ENCODE measurements at regions not wholly inside any gene's neighbourhood (a gene's known extent, or its start where the extent isn't known, plus 50 kb on each side); places are given as distances from the start of the nearest gene placed in this dataset.

DNA sequence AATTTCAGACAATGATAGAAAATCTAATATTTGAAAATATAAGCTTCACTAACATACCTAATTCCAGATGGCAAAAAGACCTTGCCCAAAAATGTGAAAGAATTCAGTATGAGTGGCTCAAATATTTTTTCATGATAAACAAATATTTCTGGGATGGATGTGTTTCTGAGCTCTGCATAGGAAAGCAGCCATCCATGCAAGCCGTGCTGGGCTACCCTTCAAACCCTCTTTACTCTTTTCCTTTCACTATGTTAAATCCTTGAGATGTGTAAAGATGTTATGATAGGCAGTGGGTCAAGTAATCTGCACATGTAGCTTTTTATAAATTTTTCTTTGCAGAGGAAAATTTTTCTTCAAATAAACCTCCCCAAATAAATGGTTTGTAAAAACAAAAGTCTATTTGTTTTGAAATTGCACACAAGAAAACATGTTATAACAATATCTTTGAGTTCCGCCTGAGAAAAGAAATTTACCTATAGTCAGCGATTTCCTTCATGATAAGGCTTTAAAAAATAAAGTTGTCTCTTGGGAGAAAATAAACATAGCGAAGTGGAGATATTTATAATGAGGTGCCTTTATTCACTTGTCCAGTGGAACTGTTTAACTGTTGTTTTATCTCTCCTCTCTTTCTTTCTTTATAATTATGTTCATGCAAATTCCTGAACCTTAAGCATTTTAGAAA is 154.3 kb upstream of the PITX1 start:
- H3K9me3 ChIP-seq (ENCODE audit: insufficient read depth, low read length): no peaks in the 10 kb centered on the region
- H3K79me2 ChIP-seq (ENCODE audit: low read length): no peaks in the 10 kb centered on the region
- TF ChIP-seq EZH2phosphoT487 (IDR thresholded peaks at IDR 0.05; ENCODE audit: low read depth): no peak
- TF ChIP-seq, protein P1, sequence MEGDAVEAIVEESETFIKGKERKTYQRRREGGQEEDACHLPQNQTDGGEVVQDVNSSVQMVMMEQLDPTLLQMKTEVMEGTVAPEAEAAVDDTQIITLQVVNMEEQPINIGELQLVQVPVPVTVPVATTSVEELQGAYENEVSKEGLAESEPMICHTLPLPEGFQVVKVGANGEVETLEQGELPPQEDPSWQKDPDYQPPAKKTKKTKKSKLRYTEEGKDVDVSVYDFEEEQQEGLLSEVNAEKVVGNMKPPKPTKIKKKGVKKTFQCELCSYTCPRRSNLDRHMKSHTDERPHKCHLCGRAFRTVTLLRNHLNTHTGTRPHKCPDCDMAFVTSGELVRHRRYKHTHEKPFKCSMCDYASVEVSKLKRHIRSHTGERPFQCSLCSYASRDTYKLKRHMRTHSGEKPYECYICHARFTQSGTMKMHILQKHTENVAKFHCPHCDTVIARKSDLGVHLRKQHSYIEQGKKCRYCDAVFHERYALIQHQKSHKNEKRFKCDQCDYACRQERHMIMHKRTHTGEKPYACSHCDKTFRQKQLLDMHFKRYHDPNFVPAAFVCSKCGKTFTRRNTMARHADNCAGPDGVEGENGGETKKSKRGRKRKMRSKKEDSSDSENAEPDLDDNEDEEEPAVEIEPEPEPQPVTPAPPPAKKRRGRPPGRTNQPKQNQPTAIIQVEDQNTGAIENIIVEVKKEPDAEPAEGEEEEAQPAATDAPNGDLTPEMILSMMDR (IDR thresholded peaks at IDR 0.05; ENCODE audit: low read depth, low read length): no peak
- H2AFZ ChIP-seq (ENCODE audit: low read depth, low read length): no peak overlapping the region
- H4K20me1 ChIP-seq (ENCODE audit: insufficient read depth, low read length): no peaks in the 10 kb centered on the region
- H3K27ac ChIP-seq (ENCODE audit: low read length): no peak overlapping the region
- H3K4me2 ChIP-seq (ENCODE audit: low read length): no peak overlapping the region
- H3K4me1 ChIP-seq (ENCODE audit: low read length): no peaks in the 10 kb centered on the region
- H3K9ac ChIP-seq (ENCODE audit: low read length): no peak overlapping the region
- no peaks in the 10 kb centered on the region for H3K36me3 ChIP-seq (replicated peaks; ENCODE audit: low read depth, low read length)
- no peak overlapping the region for H3K4me3 ChIP-seq (ENCODE audit: low read length)
- 0 out of 2 replicates have a peak, but pooled peaks cover 2% of the 10 kb centered on the region for H3K27me3 ChIP-seq (ENCODE audit: low read depth, low read length)

DNA sequence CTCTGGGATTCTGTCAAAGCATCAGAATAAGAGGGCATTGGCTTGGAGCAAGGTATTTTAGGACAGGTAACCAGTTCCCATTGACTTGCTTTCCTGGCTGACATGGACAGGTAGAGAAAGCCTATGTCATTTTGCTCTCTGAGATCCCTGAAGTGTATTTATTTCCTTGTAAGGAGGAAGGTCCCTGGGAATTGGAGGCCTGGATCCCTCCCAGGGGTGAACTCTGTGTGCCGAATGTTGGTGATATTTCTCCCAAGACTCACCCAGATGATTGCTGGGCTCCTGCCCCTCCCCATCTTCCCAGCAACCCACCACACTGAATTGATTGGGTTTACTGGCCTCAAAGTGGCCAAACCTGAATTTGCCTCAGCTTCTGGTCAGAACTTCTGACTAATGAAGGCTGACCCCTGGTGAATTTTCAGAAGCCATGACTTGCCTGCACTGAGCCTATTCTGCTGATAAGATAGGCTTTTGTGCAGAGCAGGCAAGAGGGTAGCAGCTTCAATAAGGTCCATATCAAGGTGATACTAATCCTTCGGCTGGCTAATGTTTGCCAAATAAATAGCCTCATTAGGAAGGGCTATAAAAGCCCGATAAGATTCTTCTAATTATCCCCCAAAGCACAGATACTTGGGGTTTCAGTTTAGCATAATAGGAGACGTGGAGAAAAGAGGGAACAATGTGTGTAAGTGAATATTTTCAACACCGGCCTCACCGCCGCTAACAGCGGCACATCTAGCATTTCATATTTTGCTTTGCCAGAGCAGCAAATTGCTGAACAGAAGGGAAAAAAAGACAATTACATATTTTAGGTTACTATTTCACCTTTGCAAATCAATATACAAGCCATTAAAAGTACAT is 152.9 kb upstream of the PITX1 start:
- Histone ChIP-seq H3K4me1 (ENCODE audit: low read length) (no peaks in the 10 kb centered on the region), H4K20me1 (ENCODE audit: insufficient read depth, low read length) (no peaks in the 10 kb centered on the region), H3K4me3 (ENCODE audit: low read length) (no peak overlapping the region), H3K4me2 (ENCODE audit: low read length) (no peak overlapping the region), H3K27ac (ENCODE audit: low read length) (no peak overlapping the region), H3K9me3 (ENCODE audit: insufficient read depth, low read length) (no peaks in the 10 kb centered on the region), H3K36me3 (replicated peaks; ENCODE audit: low read depth, low read length) (no peaks in the 10 kb centered on the region), H3K79me2 (ENCODE audit: low read length) (no peaks in the 10 kb centered on the region), H2AFZ (ENCODE audit: low read depth, low read length) (no peak overlapping the region), H3K27me3 (ENCODE audit: low read depth, low read length) (no peaks in the 10 kb centered on the region), H3K9ac (ENCODE audit: low read length) (no peak overlapping the region)
- no peak for TF ChIP-seq EZH2phosphoT487 (IDR thresholded peaks at IDR 0.05; ENCODE audit: low read depth)
- TF ChIP-seq, protein P1 (IDR thresholded peaks at IDR 0.05; ENCODE audit: low read depth, low read length): no peak

DNA sequence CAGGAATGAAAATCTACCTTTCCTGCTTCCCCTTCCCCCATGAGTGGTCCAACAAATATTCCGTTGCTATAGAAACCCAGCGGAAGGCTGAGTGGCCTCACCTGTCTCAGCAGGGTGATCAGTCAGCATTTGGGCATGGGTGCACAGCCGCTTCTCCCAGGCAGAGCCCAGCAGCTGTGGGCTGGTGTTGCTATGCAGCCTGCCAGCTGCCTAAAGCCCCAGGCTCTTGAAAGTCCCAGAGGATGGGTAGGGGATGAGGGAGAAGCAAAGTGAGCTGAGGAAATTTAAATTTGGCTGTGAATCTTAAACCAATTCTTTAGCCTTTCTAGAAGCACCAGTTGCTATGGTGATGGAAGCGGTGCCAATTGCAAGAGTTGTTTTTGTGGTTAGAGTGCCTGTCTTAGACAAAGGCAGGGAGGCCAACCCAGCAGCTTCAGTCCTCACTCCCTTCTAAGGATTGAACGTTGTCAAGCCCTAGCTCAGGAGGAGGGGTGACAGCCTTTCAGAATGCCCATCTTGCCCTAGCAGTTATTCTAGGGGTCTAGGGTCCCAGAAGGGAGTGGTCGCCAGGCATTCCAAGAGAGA is 151.5 kb upstream of the PITX1 start:
- Histone ChIP-seq H3K27ac (ENCODE audit: low read length) (no peak overlapping the region), H3K4me3 (ENCODE audit: low read length) (no peak overlapping the region), H3K36me3 (replicated peaks; ENCODE audit: low read depth, low read length) (no peaks in the 10 kb centered on the region), H3K27me3 (ENCODE audit: low read depth, low read length) (no peaks in the 10 kb centered on the region), H4K20me1 (ENCODE audit: insufficient read depth, low read length) (no peaks in the 10 kb centered on the region), H3K9me3 (ENCODE audit: insufficient read depth, low read length) (no peaks in the 10 kb centered on the region), H3K4me2 (ENCODE audit: low read length) (no peak overlapping the region), H3K9ac (ENCODE audit: low read length) (no peak overlapping the region), H3K4me1 (ENCODE audit: low read length) (no peaks in the 10 kb centered on the region), H3K79me2 (ENCODE audit: low read length) (no peaks in the 10 kb centered on the region), H2AFZ (ENCODE audit: low read depth, low read length) (no peak overlapping the region)
- TF ChIP-seq EZH2phosphoT487 (IDR thresholded peaks at IDR 0.05; ENCODE audit: low read depth): no peak
- TF ChIP-seq, protein P1 (IDR thresholded peaks at IDR 0.05; ENCODE audit: low read depth, low read length): no peak

DNA sequence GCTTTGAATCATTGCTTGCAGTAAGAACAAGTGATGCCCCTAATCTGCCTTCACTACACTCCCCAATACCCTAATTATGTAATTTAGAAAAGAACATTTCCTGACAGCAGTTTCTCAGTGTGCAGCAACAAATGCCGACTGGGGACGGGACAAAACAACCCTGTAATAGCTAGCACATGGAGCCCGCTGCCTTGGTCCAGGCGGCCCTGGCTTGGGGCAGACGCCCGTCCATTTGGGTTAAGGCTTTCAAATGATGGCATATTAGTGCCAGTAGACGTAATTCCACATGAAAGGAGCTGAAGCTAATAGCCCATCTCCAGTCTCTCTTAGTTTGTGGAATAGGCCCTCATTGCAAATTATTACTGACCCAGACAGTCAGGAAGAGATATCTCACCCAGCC is 150.6 kb upstream of the PITX1 start:
- no peaks in the 10 kb centered on the region for H3K9me3 ChIP-seq (ENCODE audit: insufficient read depth, low read length)
- no peaks in the 10 kb centered on the region for H3K27me3 ChIP-seq (ENCODE audit: low read depth, low read length)
- H3K9ac ChIP-seq (ENCODE audit: low read length): no peak overlapping the region
- H3K36me3 ChIP-seq (replicated peaks; ENCODE audit: low read depth, low read length): no peaks in the 10 kb centered on the region
- no peak overlapping the region for H3K4me2 ChIP-seq (ENCODE audit: low read length)
- H2AFZ ChIP-seq (ENCODE audit: low read depth, low read length): no peak overlapping the region
- no peak overlapping the region for H3K27ac ChIP-seq (ENCODE audit: low read length)
- H3K4me3 ChIP-seq (ENCODE audit: low read length): no peak overlapping the region
- no peaks in the 10 kb centered on the region for H4K20me1 ChIP-seq (ENCODE audit: insufficient read depth, low read length)
- no peak for TF ChIP-seq EZH2phosphoT487 (IDR thresholded peaks at IDR 0.05; ENCODE audit: low read depth)
- TF ChIP-seq, protein P1 (IDR thresholded peaks at IDR 0.05; ENCODE audit: low read depth, low read length): no peak
- H3K4me1 ChIP-seq (ENCODE audit: low read length): no peaks in the 10 kb centered on the region
- H3K79me2 ChIP-seq (ENCODE audit: low read length): no peaks in the 10 kb centered on the region

Data from OCI-LY3 (cell line).